ENCODE measurements at regions not wholly inside any gene's neighbourhood (a gene's known extent, or its start where the extent isn't known, plus 50 kb on each side); places are given as distances from the start of the nearest gene placed in this dataset.

DNA sequence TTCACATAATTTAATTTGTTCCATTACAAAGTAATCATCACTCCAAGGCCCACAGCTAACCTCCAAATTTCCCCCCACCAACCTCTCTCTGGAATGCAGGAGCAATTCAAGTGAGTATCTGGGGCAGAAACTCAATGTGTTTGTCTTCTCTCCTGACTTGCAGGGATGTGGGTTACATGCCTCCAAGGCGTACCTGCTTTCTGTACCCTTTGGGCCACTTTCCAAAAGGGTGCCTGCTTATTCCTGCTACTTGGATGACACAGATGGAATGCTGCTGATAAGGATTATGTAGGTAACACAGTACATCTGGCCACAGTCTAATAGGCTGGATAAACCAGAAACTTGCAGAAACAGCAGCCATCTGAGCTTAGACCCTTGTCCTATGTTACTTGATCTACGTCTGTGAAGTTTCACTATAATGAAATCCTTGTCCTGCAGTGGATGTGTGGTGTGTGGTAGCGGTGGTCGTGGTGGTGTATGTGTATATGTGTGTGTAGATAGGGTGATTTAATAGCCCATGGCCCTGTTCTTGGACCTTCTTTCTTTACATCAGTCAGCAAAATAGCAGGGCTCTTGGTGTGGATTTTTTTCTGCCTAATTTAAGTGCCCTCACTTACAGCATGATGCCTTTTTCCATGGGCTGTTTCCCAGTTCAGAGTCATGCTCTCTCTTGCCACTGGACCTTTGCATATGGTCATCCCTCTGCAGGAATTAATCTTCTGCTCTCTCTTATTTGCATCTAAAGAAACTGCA lies 175.9 kb downstream of the ZDHHC21 start:
- no peak for DNase-seq (ENCODE audit: low read depth)

DNA sequence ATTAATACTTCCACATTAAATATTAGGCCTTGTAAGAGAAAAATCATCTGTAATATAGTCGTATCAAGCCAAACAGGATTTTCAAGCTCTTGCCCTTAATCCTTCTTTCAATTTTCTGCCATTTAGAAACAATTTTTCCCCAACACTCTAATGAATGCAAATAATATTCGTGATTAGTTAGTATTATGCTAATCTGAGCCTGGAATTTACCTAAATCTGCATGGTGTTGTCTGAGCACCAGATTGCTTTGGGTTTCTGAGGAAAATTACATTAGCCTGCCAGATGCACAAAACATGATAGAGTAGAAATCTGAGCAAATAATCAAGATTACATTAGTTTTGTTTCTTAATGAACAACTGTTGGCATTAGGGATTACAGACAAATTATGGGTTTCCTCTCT lies 176.6 kb downstream of the ZDHHC21 start:
- no peak for DNase-seq (ENCODE audit: low read depth)

DNA sequence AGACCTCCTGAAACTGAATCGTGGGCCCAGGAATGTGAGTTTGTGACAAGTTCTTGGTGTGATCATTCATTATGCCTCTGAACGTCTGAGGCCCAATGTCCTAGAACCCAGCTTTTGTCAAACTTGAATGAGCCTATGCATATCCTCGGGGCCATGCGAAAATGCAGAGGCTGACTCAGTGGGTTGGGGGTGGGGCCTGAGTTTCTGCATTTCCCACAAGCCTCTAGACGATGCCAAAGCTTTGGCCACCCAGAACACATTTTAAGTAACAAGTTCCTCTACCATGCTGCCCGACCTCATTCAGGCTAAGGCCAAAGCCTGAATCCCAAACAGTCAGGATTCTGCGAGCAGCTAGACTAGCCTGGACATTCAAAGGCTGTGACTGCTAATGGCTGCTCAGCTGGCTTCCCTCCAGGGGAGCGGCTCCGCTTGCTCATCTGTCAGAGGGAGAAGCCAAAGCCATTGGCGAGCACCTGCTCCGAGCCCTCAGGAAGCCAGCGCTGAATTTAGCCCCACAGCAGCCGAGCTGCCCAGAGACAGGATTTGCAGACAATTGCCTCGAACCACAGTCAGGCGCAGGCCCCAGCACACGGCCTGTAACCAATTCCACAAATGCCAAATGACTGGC lies 177.5 kb downstream of the ZDHHC21 start:
- no peak for DNase-seq (ENCODE audit: low read depth)

DNA sequence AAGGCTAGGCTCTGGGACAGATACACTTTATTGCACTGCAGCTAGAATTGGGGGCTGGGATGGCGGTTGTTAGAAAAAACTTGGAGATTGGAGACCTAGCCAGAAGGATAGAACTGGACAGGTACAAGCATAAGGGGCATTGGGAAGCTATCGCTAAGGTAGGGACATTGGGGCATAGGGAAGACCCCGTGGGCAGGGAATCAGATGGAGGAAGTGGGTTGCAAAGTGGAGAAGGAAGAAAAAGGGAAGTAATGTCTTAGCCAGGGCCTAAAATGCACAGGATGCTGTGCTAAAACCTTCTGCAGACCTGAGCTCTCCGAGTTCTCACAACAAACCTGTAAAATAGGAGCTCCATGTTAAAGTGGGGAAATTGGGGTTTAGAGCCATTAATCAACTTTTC lies 178.2 kb downstream of the ZDHHC21 start:
- DNase-seq (ENCODE audit: low read depth): no peak

DNA sequence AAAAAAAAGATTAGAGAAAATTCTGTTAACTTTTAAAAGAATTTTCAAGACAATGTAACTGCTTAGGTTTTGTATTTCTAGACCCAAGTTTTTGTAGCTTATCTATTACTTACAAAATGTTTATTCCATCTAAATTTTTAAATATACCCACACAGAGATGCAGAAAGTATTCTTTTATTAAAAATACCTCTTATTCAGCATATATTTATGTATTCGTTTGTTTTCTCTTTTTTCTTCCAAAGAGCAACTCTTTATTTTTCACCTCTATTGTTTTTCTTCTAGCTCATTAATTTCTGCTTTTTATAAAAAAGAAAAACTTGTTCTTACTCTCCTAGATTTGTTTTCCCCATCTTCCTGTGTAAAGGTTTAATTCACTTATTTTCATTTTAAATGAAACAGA lies 180.3 kb downstream of the ZDHHC21 start:
- DNase-seq (ENCODE audit: low read depth): no peak

DNA sequence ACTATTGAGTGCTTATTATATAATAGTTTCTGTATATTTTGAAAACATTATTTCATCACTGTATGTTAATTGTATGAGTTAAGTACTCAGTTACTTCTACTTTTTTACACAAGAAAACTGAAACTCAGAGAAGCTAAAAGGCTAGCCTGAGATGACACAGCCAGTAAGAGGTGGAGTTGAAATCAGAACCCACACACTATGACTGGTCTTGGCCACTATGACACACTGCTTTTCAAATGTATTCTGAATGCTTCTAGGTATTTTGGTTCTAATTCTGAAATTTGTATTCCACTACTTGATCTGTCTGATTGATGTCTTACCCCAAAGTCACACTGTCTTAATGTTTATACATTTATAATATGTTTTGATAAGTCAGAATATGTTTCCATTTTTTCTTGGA lies 181.8 kb downstream of the ZDHHC21 start:
- no peak for DNase-seq (ENCODE audit: low read depth)

DNA sequence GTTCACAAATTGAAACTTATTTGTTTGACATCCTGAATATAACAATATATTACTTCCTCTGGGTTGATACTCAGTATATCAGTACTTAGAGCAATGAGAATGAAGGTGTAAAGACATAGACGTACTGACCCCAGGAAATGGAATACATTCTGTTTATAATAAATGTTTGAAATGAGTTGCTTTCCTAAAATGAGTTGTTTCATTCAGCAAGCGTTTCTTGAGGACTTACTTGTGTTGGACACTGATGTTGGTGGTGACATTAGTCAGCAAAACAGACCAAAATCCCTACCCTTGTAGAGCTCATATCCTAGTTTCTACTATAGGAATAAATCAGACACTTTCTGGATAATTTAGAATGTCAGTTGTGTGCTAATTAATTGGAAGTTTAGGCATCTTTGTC lies 184.3 kb downstream of the ZDHHC21 start:
- DNase-seq (ENCODE audit: low read depth): no peak

DNA sequence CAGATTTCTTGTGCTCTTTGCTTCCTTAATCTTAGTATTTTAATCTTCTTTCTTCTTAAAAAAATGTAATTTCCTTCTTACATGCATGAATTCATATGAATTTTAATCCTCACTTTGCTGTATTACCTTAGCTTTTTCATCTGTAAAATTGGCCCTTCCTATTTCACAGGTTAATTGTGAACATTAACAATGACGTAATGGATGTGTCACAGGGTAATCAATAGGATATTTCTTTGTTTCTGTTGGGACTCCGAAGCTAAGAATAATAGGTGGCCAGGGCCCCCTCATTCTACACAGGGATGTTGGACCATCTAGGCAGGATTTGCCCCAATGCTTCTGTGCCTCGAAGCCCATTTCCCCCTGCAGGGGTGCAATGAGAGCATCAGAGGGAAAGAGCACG lies 187.4 kb upstream of the NFIB start:
- no peak for DNase-seq (ENCODE audit: low read depth)

DNA sequence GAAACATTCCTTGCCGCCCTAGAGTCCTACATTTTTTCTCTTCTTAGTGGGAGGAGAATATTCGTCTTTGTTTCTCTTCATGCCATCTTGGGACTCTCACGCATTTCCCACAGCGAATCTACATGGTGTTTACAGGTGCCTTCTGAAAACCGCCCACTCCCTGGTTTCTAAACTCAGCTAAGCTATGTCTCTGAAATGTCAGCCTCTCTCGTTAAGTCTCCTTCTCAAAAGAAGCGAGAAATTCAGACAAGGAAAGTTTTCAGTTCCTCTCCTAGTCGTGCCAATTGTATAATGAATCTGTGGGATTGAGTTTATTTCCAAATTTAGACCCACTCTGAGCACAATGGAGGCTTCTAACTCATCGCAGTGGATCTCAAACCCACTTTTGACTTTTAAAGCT lies 186.8 kb upstream of the NFIB start:
- DNase-seq (ENCODE audit: low read depth): no peak

DNA sequence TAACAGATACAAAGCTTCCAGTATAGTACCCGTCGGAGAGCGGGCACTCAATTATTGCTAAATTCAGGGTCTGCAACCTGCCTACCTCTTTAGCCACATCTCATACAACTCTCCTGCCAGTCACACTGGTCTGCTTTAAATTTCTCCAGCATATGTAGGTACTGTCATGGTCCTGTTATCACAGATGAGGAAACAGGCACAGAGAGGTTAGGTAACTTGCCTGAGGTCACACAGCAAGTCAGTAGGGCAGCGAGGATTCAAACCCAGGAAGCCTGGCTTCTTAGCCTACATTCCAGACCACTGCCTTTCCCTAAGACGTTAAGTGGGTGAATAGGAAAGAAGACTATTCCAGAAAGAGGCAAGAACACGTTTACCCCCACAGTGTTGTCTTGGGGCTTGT lies 186.0 kb upstream of the NFIB start:
- DNase-seq (ENCODE audit: low read depth): no peak

DNA sequence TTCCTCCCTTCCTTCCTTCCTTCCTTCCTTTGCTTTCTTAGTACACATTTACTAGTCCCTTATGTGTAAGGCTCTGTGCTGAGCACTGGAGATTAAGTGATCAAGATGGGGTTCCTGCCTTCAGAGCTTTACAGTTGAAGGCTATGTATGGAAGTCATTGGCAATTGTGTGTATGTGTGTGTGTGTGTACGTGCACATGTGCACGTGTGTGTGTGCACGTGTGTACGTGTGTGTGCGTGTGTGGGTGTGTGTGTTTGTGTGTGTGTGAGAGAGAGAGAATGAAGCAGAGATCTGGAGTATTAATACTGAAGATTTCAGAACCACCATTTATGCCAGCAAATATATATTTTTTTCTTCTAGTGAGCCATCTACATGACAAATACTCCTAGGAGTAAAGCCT lies 184.9 kb upstream of the NFIB start:
- DNase-seq (ENCODE audit: low read depth): no peak

DNA sequence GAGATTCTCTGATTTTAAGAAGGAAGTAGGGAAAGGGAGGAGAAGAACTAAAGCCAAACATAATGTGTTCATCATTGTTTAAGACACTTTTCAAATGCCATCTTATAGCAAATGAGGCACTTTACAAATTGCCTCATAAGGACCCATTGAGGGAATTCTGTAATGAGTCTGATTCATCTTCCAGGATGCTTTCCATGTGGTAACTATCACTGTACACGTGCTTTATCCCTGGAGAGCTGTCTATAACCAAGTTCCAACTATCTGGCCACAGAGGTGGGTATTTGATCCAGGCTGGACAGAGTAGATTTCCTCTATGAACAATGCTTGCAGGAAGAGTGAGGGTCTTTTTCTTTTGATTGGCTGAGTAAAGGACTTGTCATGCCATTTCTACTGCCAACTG lies 183.5 kb upstream of the NFIB start:
- DNase-seq (ENCODE audit: low read depth): no peak

DNA sequence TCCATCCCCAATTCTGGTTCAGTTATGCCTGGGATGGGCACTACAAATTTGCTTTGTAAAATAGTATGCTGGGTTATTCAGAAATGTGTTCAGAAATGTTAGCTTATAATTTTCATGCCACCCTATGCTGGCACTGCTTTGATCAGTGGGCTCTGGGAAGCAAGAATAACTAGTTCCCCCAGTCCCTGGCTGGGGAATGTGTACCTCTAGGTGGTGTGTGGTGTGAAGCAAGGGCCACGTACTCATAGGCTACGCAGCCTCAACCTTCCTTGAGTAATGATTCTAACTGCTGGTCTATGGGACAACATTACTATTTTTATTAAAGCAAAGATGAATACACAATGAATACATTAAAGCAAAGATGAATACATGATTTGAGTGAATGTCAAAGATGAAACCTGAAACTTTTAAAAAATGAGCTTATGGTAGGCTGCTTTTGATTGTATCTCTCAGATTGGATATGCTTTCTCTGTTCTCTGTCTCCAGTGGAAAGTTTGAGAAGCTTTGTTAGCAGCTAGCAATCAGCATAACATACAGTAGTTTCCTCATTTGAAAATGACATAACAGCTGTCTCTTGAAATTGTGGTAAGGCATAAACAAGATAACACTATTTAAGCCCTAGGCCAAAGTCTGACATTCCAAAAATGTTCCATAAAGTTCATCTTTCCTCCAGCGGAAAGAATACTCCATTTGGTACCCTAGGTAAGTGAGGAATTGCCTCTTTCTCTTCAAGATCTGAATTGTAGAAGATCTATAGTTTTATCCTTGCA lies 174.7 kb upstream of the NFIB start:
- DNase-seq (ENCODE audit: low read depth): no peak

DNA sequence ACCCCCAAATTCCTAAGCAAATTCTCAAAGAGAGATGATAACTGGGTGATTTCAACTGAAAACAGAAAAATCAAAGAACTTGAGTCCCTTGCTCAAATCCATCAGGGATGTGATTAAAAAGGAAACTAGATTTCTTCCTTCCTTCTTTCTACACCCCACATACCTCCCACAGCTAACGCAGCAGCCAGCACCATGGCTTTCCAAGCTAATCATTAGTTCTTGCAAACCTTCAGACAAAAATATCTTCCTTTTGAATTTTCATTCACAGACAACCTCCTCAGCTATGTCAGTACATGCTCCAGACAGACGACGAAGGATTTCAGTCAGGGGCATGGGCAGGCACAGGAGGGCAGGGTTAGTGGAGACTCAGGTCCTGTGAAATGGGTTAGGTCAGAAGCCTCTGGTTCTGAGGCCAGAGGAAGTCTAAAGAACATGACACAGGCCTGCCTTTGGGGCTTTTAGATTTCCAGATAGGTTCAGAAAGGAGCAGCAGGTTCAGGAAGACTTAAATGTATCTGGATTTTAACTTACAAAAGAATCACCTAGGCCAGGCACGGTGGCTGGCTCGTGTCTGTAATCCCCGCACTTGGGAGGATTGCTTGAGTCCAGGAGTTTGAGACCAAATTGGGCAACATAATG lies 173.7 kb upstream of the NFIB start:
- DNase-seq (ENCODE audit: low read depth): no peak

DNA sequence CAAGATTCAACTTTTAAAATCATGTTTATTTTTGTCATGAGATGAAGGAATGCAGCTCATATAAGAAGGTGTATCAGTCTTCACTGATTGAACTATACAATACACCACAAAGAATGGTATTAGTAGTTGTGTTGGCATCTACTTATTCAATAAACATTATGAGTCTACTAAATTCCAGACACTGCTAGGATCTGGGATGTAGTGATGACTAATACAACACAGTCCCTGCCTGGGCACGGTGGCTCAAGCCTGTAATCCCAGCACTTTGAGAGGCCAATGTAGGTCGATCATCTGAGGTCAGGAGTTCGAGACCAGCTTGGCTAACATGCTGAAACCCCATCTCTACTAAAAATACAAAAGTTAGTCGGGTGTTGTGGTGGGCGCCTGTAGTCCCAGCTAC lies 171.4 kb upstream of the NFIB start:
- DNase-seq (ENCODE audit: low read depth): no peak

DNA sequence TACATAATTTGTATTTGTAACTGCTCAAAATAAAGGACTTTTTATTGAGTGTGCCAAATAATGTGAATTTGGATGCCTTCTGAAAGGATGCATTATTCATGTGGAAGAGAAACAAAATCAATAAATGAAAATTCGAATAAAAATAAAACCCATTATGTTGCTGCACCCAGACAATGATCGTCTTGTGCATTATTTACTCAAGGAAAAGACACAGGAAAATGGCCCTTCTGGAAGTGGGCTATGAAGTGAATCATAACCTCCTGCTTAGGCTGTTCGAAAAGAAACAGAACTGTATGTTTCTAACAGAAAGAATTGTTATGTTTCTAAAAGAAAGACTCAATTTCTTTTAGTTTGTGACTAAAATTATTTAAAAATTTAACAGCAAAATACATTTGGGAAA lies 168.9 kb upstream of the NFIB start:
- DNase-seq (ENCODE audit: low read depth): no peak

DNA sequence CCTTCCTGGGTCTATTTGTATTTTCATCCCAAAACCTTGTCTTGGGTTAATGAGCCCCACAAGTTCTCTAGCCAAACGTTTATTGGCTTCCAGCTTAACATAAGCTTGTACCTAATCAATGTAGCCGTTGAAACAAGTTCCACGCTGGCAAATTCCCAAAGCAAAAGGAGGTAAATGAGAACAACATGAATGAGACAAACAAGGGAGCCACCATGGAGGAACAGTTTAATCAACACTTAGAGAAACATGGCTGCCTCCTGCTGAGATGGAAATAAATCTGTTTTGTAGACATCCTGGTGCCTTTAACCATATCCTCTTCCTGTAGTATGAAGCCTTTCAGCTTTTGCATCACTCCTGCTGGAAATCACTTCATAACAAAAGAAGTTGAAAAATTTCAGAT lies 166.6 kb upstream of the NFIB start:
- no peak for DNase-seq (ENCODE audit: low read depth)

DNA sequence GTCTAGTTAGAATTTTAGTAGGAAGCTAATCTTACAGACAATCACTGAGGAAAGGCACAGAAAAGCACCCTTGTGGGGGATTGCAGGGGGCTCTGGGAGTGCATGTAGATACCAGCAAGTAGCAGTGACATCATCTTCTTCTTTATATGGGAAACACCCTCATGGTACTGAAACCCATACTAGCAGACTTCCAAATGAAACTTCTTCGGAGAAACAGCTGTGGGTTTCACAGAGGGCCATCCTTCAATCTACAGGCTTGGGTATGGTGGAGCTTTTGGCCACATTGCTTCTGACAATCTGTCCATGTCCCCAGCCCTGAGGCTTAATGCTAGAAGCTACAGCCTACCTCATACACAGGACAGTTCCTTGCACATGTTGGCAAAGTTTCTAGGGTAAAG lies 165.2 kb upstream of the NFIB start:
- DNase-seq (ENCODE audit: low read depth): no peak

DNA sequence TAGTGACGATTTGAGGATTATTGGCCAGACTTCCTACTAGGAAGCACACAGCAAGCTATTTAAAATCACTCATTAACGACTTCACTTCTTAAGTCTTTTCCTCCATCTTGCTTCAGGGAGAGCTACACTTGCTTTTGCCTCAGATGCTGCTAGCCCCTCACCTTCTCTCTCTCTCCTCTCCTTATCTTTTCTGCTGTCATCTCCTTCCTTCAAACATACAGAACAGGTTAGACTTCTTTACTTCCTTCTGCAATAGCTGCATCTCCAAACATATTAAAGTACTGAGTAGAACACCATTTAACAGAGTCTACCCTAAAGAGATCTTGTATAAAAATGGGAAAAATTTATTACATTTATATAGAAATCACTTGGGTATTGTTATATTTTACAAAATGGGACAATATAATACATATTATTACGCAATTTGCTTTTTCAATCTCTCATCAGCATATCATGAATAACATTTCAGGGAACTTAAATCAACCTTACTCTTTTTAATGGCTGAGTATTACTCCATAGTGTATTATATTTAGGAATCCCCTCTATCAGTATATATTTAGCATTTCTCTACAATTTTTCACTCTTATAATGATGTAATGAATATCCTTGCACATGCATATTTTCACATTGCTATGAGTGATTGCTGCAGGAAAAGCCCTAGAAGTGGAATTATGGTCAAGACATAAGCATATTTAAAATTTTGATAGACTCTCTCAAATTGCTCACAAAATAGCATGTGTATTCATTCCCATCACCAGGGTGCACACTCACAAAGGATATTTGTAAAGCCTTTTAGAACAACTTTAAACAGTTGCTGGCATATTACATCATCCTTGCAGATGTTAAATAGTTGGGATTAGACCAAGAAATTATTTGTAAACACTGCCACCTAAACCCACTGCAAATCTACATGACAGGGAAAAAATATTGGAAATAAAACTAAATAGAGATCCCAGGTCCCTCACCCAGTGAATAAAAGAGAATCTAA lies 164.5 kb upstream of the NFIB start:
- no peak for DNase-seq (ENCODE audit: low read depth)

DNA sequence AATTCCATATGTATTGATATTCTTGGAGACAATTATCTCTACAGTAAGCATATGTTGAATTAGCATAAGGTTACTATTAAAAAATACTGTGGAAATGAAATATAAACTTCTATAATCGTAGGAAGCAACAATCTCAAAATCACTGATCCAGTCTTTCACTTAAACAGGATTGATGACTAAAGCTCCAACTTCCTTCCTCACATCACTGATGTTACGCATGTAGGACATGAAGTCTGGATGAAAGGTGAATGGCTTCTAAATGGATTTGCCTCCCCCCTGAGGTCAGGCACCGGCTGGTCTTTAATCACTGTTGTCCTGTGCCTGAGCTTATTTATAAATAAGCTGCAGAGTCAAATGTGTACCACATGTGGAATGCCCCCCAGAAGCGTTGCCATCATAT lies 157.1 kb upstream of the NFIB start:
- no peak for DNase-seq (ENCODE audit: low read depth)

DNA sequence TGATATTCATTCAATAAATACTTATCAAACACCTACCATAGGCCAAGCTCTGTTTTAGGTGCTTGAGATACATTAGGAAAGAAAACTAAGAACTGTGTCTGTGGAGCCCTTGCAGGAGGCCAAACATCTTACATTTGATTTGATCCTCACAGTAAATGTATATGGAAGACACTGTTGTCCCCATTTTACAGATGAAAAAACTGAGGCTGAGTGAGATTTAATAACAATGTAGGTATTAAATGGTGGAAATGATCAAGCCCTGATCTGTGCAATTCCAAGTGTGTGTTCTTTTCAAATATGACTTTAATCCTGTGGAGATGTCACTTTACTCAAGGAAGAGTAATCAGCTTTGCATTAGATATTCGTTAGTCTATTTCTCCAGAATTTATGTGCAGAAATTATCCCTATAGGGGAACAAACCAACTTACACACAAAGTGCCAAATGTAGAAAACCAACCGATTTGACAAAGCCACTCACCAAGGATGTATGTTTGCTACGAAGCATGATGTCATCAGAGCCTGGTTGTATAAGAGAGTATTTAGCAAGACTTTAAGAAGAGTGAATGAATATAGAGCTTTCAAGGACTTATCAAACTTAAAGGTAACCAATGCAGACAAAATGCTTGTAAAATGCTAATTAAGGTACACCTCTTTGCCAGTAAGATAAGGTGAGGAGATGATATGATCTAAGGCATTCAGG lies 153.9 kb upstream of the NFIB start:
- DNase-seq (ENCODE audit: low read depth): no peak

Data from activated T-cell treated with anti-CD3 and anti-CD28 coated beads for 24 hours (primary cell).